HUES6 (cell line): ENCODE measurements at regions not wholly inside any gene's neighbourhood (a gene's known extent, or its start where the extent isn't known, plus 50 kb on each side); places are given as distances from the start of the nearest gene placed in this dataset.

Experiments used
- H3K27ac ChIP-seq: 2 replicates; pipeline ENCODE4 v1.7.0; 2013; ENCODE audit warnings: low read depth, mild to moderate bottlenecking, low read length, inconsistent platforms
- H3K27me3 ChIP-seq: 2 replicates; pipeline ENCODE4 v1.6.1; 2013; ENCODE audit warnings: low read length; ENCODE audit not compliant: control insufficient read depth, insufficient read depth
- H3K36me3 ChIP-seq: 2 replicates; pipeline ENCODE4 v1.6.1; 2013; ENCODE audit warnings: low read length; ENCODE audit not compliant: control insufficient read depth, insufficient read depth
- H3K4me1 ChIP-seq: 2 replicates; pipeline ENCODE4 v1.6.1; 2013; ENCODE audit warnings: low read length; ENCODE audit not compliant: control insufficient read depth, insufficient read depth
- H3K4me3 ChIP-seq: 2 replicates; pipeline ENCODE4 v1.5.1; 2013; ENCODE audit warnings: low read depth, low read length
- H3K9ac ChIP-seq: one replicate; pipeline ENCODE4 v1.6.1; 2013; ENCODE audit warnings: mild to moderate bottlenecking, low read length
- H3K9me3 ChIP-seq: 2 replicates; pipeline ENCODE4 v1.6.1; 2013; ENCODE audit warnings: low read depth, low read length; ENCODE audit not compliant: control insufficient read depth, insufficient read depth

DNA sequence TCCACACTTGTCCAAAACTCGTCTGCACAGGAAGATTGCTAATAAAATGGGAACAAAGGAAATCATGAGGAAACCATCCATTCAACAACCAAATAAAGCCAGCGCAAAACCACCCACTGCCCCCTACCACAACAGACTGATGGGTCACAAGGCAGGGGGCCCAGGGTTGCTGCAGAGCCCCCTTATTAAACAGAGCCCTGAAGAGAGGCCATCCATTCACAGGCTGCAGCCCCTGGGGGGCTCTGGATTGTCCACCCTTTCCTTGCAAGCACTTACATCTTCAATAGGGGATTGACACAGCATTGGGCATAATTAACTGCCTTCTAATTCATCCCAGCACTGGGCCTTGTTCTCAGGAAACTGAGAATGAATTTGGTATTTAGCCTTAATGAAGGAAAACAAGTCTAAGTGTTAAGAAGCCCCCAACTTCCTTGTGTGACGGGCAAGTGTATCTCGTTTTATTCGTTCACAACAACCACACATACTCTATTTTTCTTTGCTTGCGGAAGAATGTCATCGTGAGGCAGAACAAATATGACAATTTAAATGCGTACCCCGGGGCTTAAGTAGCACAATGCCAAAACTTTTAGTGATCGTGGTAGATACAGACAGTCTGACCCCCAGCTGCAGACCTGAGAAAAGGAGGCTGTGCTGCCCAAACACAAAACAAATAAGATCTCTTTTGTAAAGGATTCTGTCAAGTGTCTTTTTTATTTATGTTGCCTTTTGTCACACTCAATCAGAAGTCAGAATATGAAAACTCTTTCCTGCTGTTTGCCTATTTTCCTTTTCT, 144.0 kb downstream of the SEMA6D start:
- Histone ChIP-seq H3K4me1 (peaks cover 7% of the 10 kb centered on the region; the same call in 1 of the 2 replicates), H3K27me3 (no peaks in the 10 kb centered on the region), H3K27ac (no peak overlapping the region), H3K9me3 (peaks cover 9% of the 10 kb centered on the region; the same call in 1 of the 2 replicates), H3K4me3 (no peak overlapping the region), H3K9ac (no peak overlapping the region), H3K36me3 (no peaks in the 10 kb centered on the region)

- no peaks in the 10 kb centered on the region for H3K36me3 ChIP-seq
- peaks cover 7% of the 10 kb centered on the region; the same call in 1 of the 2 replicates for H3K4me1 ChIP-seq
- no peak overlapping the region for H3K9ac ChIP-seq
- no peak overlapping the region for H3K27ac ChIP-seq
- no peak overlapping the region for H3K4me3 ChIP-seq
- no peaks in the 10 kb centered on the region for H3K27me3 ChIP-seq
- H3K9me3 ChIP-seq, result peaks cover 9% of the 10 kb centered on the region; the same call in 1 of the 2 replicates
These were observed 145.1 kb downstream of the SEMA6D start for GRCh38 chr15:47862402-47862801.

GRCh38 chr15:47866446-47866845, 149.1 kb downstream of the SEMA6D start:
- Histone ChIP-seq H3K27ac (no peak overlapping the region), H3K9ac (no peak overlapping the region), H3K4me1 (peaks cover 2% of the 10 kb centered on the region; the same call in 1 of the 2 replicates), H3K4me3 (no peak overlapping the region), H3K36me3 (no peaks in the 10 kb centered on the region), H3K27me3 (no peaks in the 10 kb centered on the region), H3K9me3 (peaks cover 9% of the 10 kb centered on the region; the same call in 1 of the 2 replicates)

DNA sequence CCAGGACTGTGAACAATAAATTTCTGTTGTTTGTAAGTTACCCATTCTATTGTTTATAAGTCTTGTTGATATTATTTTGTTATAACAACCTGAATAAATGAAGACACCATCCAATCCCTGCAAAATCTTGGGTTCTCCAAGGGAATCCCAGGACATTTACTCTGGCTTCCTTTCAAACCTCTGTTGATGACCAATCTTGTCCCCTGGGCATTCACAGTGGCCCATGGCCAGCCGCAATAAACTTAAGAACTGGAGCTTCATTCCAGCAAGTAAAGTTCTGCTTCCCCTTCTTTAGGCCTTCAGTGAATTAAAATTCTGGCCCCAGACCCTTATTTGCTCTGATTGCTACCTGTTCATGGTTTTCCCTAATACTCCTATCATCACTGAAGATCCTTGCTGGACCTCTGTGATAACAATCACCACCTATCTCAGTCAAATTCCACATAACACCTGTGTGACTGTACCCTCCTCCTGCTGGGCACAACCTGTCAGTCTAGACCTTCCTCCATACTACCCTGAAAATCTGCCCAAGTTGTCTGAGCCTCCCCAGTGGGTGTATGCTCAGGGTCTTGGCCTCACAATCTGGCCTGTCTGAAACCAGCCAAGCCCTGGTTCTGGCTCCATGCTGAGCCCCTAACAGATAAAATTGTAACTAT, 153.1 kb downstream of the SEMA6D start:
- no peaks in the 10 kb centered on the region for H3K4me1 ChIP-seq
- no peak overlapping the region for H3K4me3 ChIP-seq
- no peak overlapping the region for H3K27ac ChIP-seq
- no peak overlapping the region for H3K9ac ChIP-seq
- H3K36me3 ChIP-seq, result no peaks in the 10 kb centered on the region
- no peaks in the 10 kb centered on the region for H3K27me3 ChIP-seq
- H3K9me3 ChIP-seq, result peaks cover 6% of the 10 kb centered on the region; the same call in 1 of the 2 replicates

- H3K36me3 ChIP-seq, result no peaks in the 10 kb centered on the region
- H3K4me3 ChIP-seq, result no peak overlapping the region
- peaks cover 2% of the 10 kb centered on the region; the same call in 1 of the 2 replicates for H3K9me3 ChIP-seq
- no peaks in the 10 kb centered on the region for H3K27me3 ChIP-seq
- H3K4me1 ChIP-seq, result no peaks in the 10 kb centered on the region
- H3K27ac ChIP-seq, result no peak overlapping the region
- no peak overlapping the region for H3K9ac ChIP-seq
These were observed 153.8 kb downstream of the SEMA6D start for GRCh38 chr15:47870956-47871625.

- H3K36me3 ChIP-seq, result no peaks in the 10 kb centered on the region
- peaks cover 2% of the 10 kb centered on the region; the same call in 1 of the 2 replicates for H3K4me1 ChIP-seq
- no peak overlapping the region for H3K27ac ChIP-seq
- H3K9me3 ChIP-seq, result no peaks in the 10 kb centered on the region
- H3K9ac ChIP-seq, result no peak overlapping the region
- H3K4me3 ChIP-seq, result no peak overlapping the region
- no peaks in the 10 kb centered on the region for H3K27me3 ChIP-seq
These were observed 154.9 kb downstream of the SEMA6D start for GRCh38 chr15:47872208-47872607.

DNA sequence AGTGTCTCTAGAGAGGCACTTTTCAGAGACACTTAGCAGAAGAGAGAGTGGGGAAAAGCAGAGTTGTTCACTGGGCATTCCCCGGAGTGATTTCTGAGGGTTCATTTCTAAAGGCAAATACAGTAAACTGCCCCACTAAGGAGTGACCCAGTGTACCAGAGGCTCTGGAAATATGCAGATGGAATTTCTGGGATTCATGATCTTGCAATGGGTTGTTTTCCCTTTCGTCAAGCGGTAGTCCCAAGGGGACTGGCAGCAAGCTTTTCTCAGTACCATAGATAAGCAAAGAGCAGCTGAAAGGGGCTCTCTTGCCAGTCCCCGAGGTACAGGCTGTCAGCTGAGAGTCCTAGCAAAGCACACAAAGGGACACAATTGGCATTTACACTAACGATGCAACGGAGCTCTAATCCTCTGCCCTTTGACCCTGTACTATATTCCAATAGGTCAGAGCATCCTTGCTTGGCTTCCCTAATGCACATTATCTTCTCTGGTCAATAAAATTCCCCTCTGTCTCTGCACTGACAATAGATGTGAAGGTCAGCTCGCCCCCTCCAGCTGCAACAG, 155.6 kb downstream of the SEMA6D start:
- Histone ChIP-seq H3K36me3 (no peaks in the 10 kb centered on the region), H3K4me1 (peaks cover 2% of the 10 kb centered on the region; the same call in 1 of the 2 replicates), H3K27me3 (no peaks in the 10 kb centered on the region; the same call in 1 of the 2 replicates), H3K9ac (no peak overlapping the region), H3K27ac (no peak overlapping the region), H3K4me3 (no peak overlapping the region), H3K9me3 (no peaks in the 10 kb centered on the region)

- H3K36me3 ChIP-seq, result no peaks in the 10 kb centered on the region
- H3K9ac ChIP-seq, result no peak overlapping the region
- H3K27ac ChIP-seq, result no peak overlapping the region
- H3K27me3 ChIP-seq, result no peaks in the 10 kb centered on the region; the same call in 1 of the 2 replicates
- H3K4me1 ChIP-seq, result peaks cover 2% of the 10 kb centered on the region; the same call in 1 of the 2 replicates
- no peak overlapping the region for H3K4me3 ChIP-seq
- no peaks in the 10 kb centered on the region for H3K9me3 ChIP-seq
These were observed 159.7 kb downstream of the SEMA6D start for GRCh38 chr15:47876986-47877385.

DNA sequence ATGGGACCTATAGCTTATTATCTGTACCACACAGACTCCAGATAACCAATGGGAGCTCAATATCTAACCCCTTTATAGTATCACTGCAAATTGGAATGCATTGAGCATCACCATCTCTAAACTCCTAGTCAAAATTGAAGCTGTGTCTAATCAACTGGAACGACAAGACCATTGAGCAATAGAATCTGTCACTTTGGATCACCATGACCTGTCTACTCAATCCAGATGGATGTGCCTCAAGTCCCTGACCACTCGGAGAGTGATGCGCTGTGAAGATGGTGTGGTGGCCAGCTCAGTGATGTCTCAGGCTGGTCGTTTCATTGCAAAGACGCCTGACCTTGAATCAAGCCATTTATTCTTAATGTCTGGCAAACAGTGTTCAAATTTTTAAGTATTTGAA, 160.5 kb downstream of the SEMA6D start:
- H3K4me1 ChIP-seq, result peaks cover 2% of the 10 kb centered on the region; the same call in 1 of the 2 replicates
- no peak overlapping the region for H3K9ac ChIP-seq
- H3K36me3 ChIP-seq, result no peaks in the 10 kb centered on the region
- no peak overlapping the region for H3K4me3 ChIP-seq
- no peaks in the 10 kb centered on the region for H3K9me3 ChIP-seq
- H3K27me3 ChIP-seq, result peaks cover 4% of the 10 kb centered on the region; the same call in 1 of the 2 replicates
- no peak overlapping the region for H3K27ac ChIP-seq

DNA sequence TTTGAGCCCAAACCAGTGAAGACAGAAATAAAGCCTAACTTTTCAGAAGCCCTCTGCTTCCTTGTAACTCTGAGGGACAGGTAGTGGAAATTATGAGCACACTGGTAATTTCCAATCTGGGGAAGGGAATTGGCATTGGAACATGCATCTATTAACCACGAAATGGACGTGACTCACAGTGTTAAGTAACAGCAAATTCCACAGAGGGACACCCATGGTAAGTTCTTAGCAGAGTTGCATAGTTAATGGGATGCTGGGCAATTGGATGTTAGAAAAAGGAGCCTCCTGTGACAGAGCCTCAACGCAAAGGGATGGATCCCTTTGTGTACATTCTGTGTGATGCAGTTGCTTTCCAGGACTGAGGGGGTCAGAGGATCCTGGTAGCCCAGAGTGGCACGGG, 168.6 kb downstream of the SEMA6D start:
- Histone ChIP-seq H3K36me3 (no peaks in the 10 kb centered on the region), H3K4me3 (no peak overlapping the region), H3K27me3 (peaks cover 47% of the 10 kb centered on the region), H3K4me1 (peaks cover 15% of the 10 kb centered on the region), H3K9ac (no peak overlapping the region), H3K27ac (no peak overlapping the region), H3K9me3 (no peaks in the 10 kb centered on the region)
